IMR-90 (cell line): ENCODE measurements at regions not wholly inside any gene's neighbourhood (a gene's known extent, or its start where the extent isn't known, plus 50 kb on each side); places are given as distances from the start of the nearest gene placed in this dataset.

Experiments
- ATAC-seq: fragments of 200-7000 bp; cut with Tn5 transposase; 2 replicates; pipeline ENCODE4 v1.9.1; 2020; ENCODE audit warnings: low read depth, mild to moderate bottlenecking, moderate library complexity
- BruUV-seq: library from RNA; stranded (reverse); fragments of 400-500 nt; replicated peaks from 2 replicates; lab custom pipeline; 2021; lab: Mats Ljungman, UMichigan
- CTCF ChIA-PET: fragments of 300-600 bp; formaldehyde crosslinking; extraction: SDS; loops from one replicate; lab custom pipeline; 2021; ENCODE audit warnings: antibody characterized with exemption; lab: Yijun Ruan, JAX
- POLR2A ChIA-PET: fragments of 300-600 bp; sonication (Branson Sonifier 250); formaldehyde crosslinking; loops from one replicate; lab custom pipeline; 2022; ENCODE audit warnings: antibody characterized with exemption; ENCODE audit not compliant: unreplicated experiment; lab: Charles Lee
- DNase-seq: peaks from one replicate; pipeline ENCODE4 v3.0.0; 2013
- H2AFZ ChIP-seq: replicated peaks from 2 replicates; pipeline ENCODE3; 2013; ENCODE audit warnings: low read length, mild to moderate bottlenecking; ENCODE audit not compliant: poor library complexity
- H2AK5ac ChIP-seq: 2 replicates; pipeline ENCODE4 v1.6.1; 2013; ENCODE audit warnings: low read depth, low read length, inconsistent platforms
- H2AK9ac ChIP-seq: replicated peaks from 2 replicates; pipeline ENCODE3; 2013; ENCODE audit warnings: mild to moderate bottlenecking, low read depth, low read length, moderate library complexity; ENCODE audit not compliant: poor library complexity
- H2BK120ac ChIP-seq: 2 replicates; pipeline ENCODE4 v1.6.1; 2013; ENCODE audit warnings: low read depth, low read length, inconsistent platforms
- H2BK15ac ChIP-seq: 3 replicates; pipeline ENCODE4 v1.6.1; 2013; ENCODE audit warnings: low read depth, low read length, inconsistent platforms
- H2BK20ac ChIP-seq: 2 replicates; pipeline ENCODE4 v1.6.1; 2013; ENCODE audit warnings: low read depth, mild to moderate bottlenecking, inconsistent platforms, low read length, moderate library complexity
- H2BK5ac ChIP-seq: 2 replicates; pipeline ENCODE4 v1.6.1; 2013; ENCODE audit warnings: mild to moderate bottlenecking, low read depth, low read length, inconsistent platforms; ENCODE audit not compliant: poor library complexity, severe bottlenecking
- H3K14ac ChIP-seq: replicated peaks from 2 replicates; pipeline ENCODE4 v1.6.1; 2013; ENCODE audit warnings: low read depth, low read length, inconsistent platforms
- H3K18ac ChIP-seq: 2 replicates; pipeline ENCODE4 v1.6.1; 2013; ENCODE audit warnings: low read depth, low read length, control low read depth
- H3K23ac ChIP-seq: 2 replicates; pipeline ENCODE4 v1.6.1; 2013; ENCODE audit warnings: low read depth, low read length, inconsistent platforms
- H3K27ac ChIP-seq: 2 replicates; pipeline ENCODE4 v1.5.1; 2013; ENCODE audit warnings: mild to moderate bottlenecking, control low read depth, low read length; ENCODE audit not compliant: insufficient read depth
- H3K27me3 ChIP-seq: 2 replicates; pipeline ENCODE4 v1.6.1; 2013; ENCODE audit warnings: low read length; ENCODE audit not compliant: control insufficient read depth, insufficient read depth
- H3K36me3 ChIP-seq: 2 replicates; pipeline ENCODE4 v1.6.1; 2013; ENCODE audit warnings: low read length, mixed read lengths; ENCODE audit not compliant: control insufficient read depth, insufficient read depth
- H3K4ac ChIP-seq: 2 replicates; pipeline ENCODE4 v1.6.1; 2013; ENCODE audit warnings: low read depth, low read length, inconsistent platforms
- H3K4me1 ChIP-seq: 2 replicates; pipeline ENCODE4 v1.6.1; 2013; ENCODE audit warnings: low read length, mixed read lengths; ENCODE audit not compliant: control insufficient read depth, insufficient read depth
- H3K4me2 ChIP-seq: 2 replicates; pipeline ENCODE4 v1.6.1; 2013; ENCODE audit warnings: low read depth, mild to moderate bottlenecking, control low read depth, low read length, moderate library complexity
- H3K4me3 ChIP-seq: 2 replicates; pipeline ENCODE4 v1.5.1; 2013; ENCODE audit warnings: low read depth, mild to moderate bottlenecking, control low read depth, low read length, moderate library complexity; ENCODE audit not compliant: insufficient read depth
- H3K56ac ChIP-seq: 2 replicates; pipeline ENCODE4 v1.6.1; 2013; ENCODE audit warnings: low read length, inconsistent platforms; ENCODE audit not compliant: insufficient read depth; ENCODE audit errors: extremely low read depth
- H3K79me1 ChIP-seq, 2 experiments: 2 replicates each; pipeline ENCODE4 v1.6.1; 2013; ENCODE audit warnings: low read length in 2 of 2, inconsistent platforms in 1 of 2, low read depth in 1 of 2
- H3K9ac ChIP-seq: 2 replicates; pipeline ENCODE4 v1.6.1; 2013; ENCODE audit warnings: low read depth, low read length, control low read depth
- H3K9me1 ChIP-seq: 2 replicates; pipeline ENCODE4 v1.6.1; 2013; ENCODE audit warnings: low read length, inconsistent platforms; ENCODE audit not compliant: insufficient read depth
- H3K9me3 ChIP-seq: 2 replicates; pipeline ENCODE4 v1.6.1; 2013; ENCODE audit warnings: low read length; ENCODE audit not compliant: control insufficient read depth, insufficient read depth
- H4K20me1 ChIP-seq: 2 replicates; pipeline ENCODE4 v1.6.1; 2013; ENCODE audit warnings: low read length, inconsistent platforms; ENCODE audit not compliant: insufficient read depth
- H4K5ac ChIP-seq: 2 replicates; pipeline ENCODE4 v1.6.1; 2013; ENCODE audit warnings: mild to moderate bottlenecking, low read depth, low read length, control low read depth
- H4K8ac ChIP-seq, 2 experiments: 2 replicates each; pipeline ENCODE4 v1.6.1; 2013; ENCODE audit warnings: low read depth in 2 of 2, low read length in 2 of 2, control low read depth in 1 of 2, inconsistent platforms in 1 of 2
- H4K91ac ChIP-seq: 2 replicates; pipeline ENCODE4 v1.6.1; 2013; ENCODE audit warnings: low read depth, low read length, inconsistent platforms; ENCODE audit not compliant: insufficient read depth
- CEBPB ChIP-seq: IDR thresholded peaks from 2 replicates; pipeline ENCODE4 v1.6.1; 2012; ENCODE audit warnings: low read depth, low read length, improper control_type of control experiment
- SMC3 ChIP-seq: fragments of 150-350 bp; IDR thresholded peaks from 2 replicates; pipeline ENCODE4 v1.6.1; 2016; ENCODE audit warnings: low read depth, mild to moderate bottlenecking, antibody characterized with exemption, low read length, moderate library complexity
- WGBS, 2 experiments: methylation state at CpG; one replicate each; pipeline versions ENCODE4 v1.1.5 to v1.1.7; 2013; ENCODE audit warnings: missing lambda C conversion rate in 2 of 2; ENCODE audit not compliant: insufficient read length in 1 of 2; ENCODE audit errors: extremely low coverage in 2 of 2; 5-methylcytosine and 5-hydroxymethylcytosine counted together
- dilution Hi-C: fragments of 300-500 bp; cut with HindIII; formaldehyde crosslinking; loops from one replicate; pipeline ENCODE4 v1.14.3; 2018; ENCODE audit warnings: low sequenced_read_pairs; ENCODE audit not compliant: unreplicated experiment
- in situ Hi-C: fragments of 300-500 bp; cut with MboI; formaldehyde crosslinking; loops from 3 replicates; pipeline ENCODE4 v1.14.3; 2019; ENCODE audit warnings: low sequenced_read_pairs, inconsistent platforms, mixed read lengths
- intact Hi-C: fragments of 100-400 bp; cut with micrococcal nuclease; formaldehyde crosslinking; loops from 2 replicates; pipeline ENCODE4 v1.10.0; 2022
- TF ChIP-seq, protein P1 (sequence below): conservative IDR thresholded peaks from 2 replicates; pipeline ENCODE4 v1.5.1; 2012; ENCODE audit warnings: mild to moderate bottlenecking, low read depth, low read length, improper control_type of control experiment

DNA sequence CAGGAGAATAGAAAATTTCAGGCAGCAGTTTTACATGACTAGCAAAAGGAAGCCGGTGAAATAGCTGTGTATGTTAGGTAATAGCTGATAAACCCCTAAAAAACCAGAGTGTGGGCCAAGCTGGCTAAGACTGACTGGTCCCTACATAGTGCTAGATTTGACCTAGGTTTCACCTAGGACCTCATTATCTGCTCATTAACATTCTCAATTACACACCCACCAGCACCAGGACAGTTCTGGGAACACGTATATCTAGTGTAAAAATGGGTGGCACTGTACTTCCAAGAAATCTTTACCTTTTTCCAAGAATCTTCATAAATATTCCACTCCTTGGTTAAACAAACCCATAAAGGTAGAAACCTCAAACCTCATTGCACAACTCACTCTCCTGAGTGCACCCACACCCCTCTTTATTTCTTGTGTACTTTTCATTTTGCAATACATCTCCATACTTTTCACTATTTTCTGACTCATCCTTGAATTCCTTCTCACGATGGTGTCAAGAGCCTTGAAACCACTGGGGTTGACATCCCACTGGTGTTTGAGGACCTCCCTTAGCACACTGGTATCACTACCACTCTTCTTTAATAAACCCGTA, 262.7 kb upstream of the KCNJ16 start:
- no peak overlapping the region for H2BK5ac ChIP-seq

More for the DNA sequence above, 262.7 kb upstream of the KCNJ16 start:
- intact Hi-C loops = no loop called here
- H3K27me3 ChIP-seq = no peaks in the 10 kb centered on the region
- no TSS peak for BruUV-seq
- ChIA-PET POLR2A (no interaction called here), CTCF (no interaction called here)
- H3K27ac ChIP-seq = no peak overlapping the region
- H2AK5ac ChIP-seq = no peak overlapping the region
- H3K4me2 ChIP-seq = no peak overlapping the region
- no peak overlapping the region for H4K91ac ChIP-seq
- dilution Hi-C loops = no loop called here
- TF ChIP-seq, protein P1, sequence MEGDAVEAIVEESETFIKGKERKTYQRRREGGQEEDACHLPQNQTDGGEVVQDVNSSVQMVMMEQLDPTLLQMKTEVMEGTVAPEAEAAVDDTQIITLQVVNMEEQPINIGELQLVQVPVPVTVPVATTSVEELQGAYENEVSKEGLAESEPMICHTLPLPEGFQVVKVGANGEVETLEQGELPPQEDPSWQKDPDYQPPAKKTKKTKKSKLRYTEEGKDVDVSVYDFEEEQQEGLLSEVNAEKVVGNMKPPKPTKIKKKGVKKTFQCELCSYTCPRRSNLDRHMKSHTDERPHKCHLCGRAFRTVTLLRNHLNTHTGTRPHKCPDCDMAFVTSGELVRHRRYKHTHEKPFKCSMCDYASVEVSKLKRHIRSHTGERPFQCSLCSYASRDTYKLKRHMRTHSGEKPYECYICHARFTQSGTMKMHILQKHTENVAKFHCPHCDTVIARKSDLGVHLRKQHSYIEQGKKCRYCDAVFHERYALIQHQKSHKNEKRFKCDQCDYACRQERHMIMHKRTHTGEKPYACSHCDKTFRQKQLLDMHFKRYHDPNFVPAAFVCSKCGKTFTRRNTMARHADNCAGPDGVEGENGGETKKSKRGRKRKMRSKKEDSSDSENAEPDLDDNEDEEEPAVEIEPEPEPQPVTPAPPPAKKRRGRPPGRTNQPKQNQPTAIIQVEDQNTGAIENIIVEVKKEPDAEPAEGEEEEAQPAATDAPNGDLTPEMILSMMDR = no peak
- TF ChIP-seq SMC3 (no peak), CEBPB (peak; percentile 70)
- no peak overlapping the region for H2BK120ac ChIP-seq
- H3K9me3 ChIP-seq = no peaks in the 10 kb centered on the region
- no CpG with 5 or more reads among the region's 4 CpGs for WGBS, 2 experiments
- no peak for DNase-seq
- no peaks in the 10 kb centered on the region for H3K9me1 ChIP-seq
- no peak overlapping the region for H3K4me3 ChIP-seq
- in situ Hi-C loops = no loop called here
- no peaks in the 10 kb centered on the region for H4K20me1 ChIP-seq
- peaks cover 2% of the 10 kb centered on the region; the same call in 1 of the 2 replicates for H3K4me1 ChIP-seq
- no peak overlapping the region for H2BK20ac ChIP-seq
- H3K9ac ChIP-seq = no peak overlapping the region
- H3K79me1 ChIP-seq = no peaks in the 10 kb centered on the region
- peak overlapping the region; percentile 33; the same call in 1 of the 2 replicates for H3K18ac ChIP-seq
- H3K4ac ChIP-seq = peak overlapping the region; percentile 26; the same call in 1 of the 2 replicates
- no peak overlapping the region for H4K5ac ChIP-seq
- ATAC-seq = no peak
- no peak overlapping the region for H2BK15ac ChIP-seq
- H4K8ac ChIP-seq = no peak overlapping the region
- H3K14ac ChIP-seq = 0 out of 2 replicates have a peak overlapping the region, but pooled peaks have one; percentile 47
- no peak overlapping the region for H3K23ac ChIP-seq
- no peak overlapping the region for H2AFZ ChIP-seq
- no peaks in the 10 kb centered on the region for H3K36me3 ChIP-seq
- no peak overlapping the region for H3K56ac ChIP-seq
- H2AK9ac ChIP-seq = no peak overlapping the region
